Prostate gland (tissue), 2 donors: ENCODE measurements at regions not wholly inside any gene's neighbourhood (a gene's known extent, or its start where the extent isn't known, plus 50 kb on each side); places are given as distances from the start of the nearest gene placed in this dataset.

ENCODE experiments used
- DNase-seq: peaks from one replicate; pipeline ENCODE4 v3.0.0-alpha.2; 2019; ENCODE audit warnings: low spot score
- H3K27ac ChIP-seq, 2 donors: fragments of 200-600 bp; sonication (generic); 2 replicates each; pipeline ENCODE4 v1.5.1; 2017 to 2019
- H3K27me3 ChIP-seq: fragments of 200-600 bp; sonication (generic); replicated peaks from 2 replicates; pipeline ENCODE4 v1.5.1; 2019; ENCODE audit not compliant: insufficient read depth
- H3K36me3 ChIP-seq, 2 donors: fragments of 200-600 bp; sonication (generic); 1 replicate in 1 of 2; 2 replicates in 1 of 2; pipeline versions ENCODE4 v1.5.1 to v1.8.1; 2017 to 2019
- H3K4me1 ChIP-seq: fragments of 200-600 bp; sonication (generic); replicated peaks from 2 replicates; pipeline ENCODE4 v1.5.1; 2019
- H3K4me3 ChIP-seq, 2 donors: fragments of 200-600 bp; sonication (generic); 2 replicates each; pipeline ENCODE4 v1.5.1; 2017 to 2019
- H3K9me3 ChIP-seq: fragments of 200-600 bp; sonication (generic); 2 replicates; pipeline ENCODE4 v1.5.1; 2017
- CTCF ChIP-seq, 4 experiments: fragments of 200-600 bp in 2 of 4; fragments of 450-650 bp in 2 of 4; sonication (generic) in 2 of 4; IDR thresholded peaks; 1 replicate in 3 of 4; 2 replicates in 1 of 4; pipeline ENCODE4 v1.5.1; 2016 to 2019; ENCODE audit warnings: antibody characterized with exemption in 4 of 4, mild to moderate bottlenecking in 2 of 4, moderate library complexity in 2 of 4
- POLR2A ChIP-seq: fragments of 450-650 bp; IDR thresholded peaks from one replicate; pipeline ENCODE4 v1.6.1; 2016; ENCODE audit warnings: antibody characterized with exemption, mild to moderate bottlenecking
- POLR2AphosphoS5 ChIP-seq: sonication (generic); formaldehyde crosslinking; IDR thresholded peaks from one replicate; pipeline ENCODE4 v1.6.1; 2017; ENCODE audit warnings: antibody characterized with exemption
- WGBS: methylation state at CpG from one replicate; pipeline ENCODE4 v1.1.5; 2018; 5-methylcytosine and 5-hydroxymethylcytosine counted together
- intact Hi-C: fragments of 100-400 bp; cut with DNase I; formaldehyde crosslinking; loops from one replicate; pipeline ENCODE4 v1.14.2; 2022

- no peaks in the 10 kb centered on the region for H3K9me3 ChIP-seq
- H3K4me3 ChIP-seq: no peak overlapping the region
- H3K27me3 ChIP-seq: no peaks in the 10 kb centered on the region
- no peaks in the 10 kb centered on the region for H3K4me1 ChIP-seq
- no peak for DNase-seq
- intact Hi-C loops: no loop called here
- H3K36me3 ChIP-seq: no peaks in the 10 kb centered on the region
- no peak overlapping the region for H3K27ac ChIP-seq
- no peak for TF ChIP-seq CTCF (IDR thresholded peaks at IDR 0.05)
- TF ChIP-seq POLR2A: no peak
- no peak for TF ChIP-seq POLR2AphosphoS5
- 64% methylated on average over 3 of the region's 3 CpGs for WGBS
Measured at GRCh38 chr12:90122681-90123080, 414.0 kb upstream of the ATP2B1 start.

GRCh38 chr12:90120627-90121026, 412.0 kb upstream of the ATP2B1 start:
- TF ChIP-seq POLR2AphosphoS5 (no peak), CTCF (IDR thresholded peaks at IDR 0.05) (no peak), POLR2A (no peak)
- Histone ChIP-seq H3K4me1 (no peaks in the 10 kb centered on the region), H3K27me3 (no peaks in the 10 kb centered on the region), H3K4me3 (no peak overlapping the region), H3K9me3 (no peaks in the 10 kb centered on the region), H3K27ac (no peak overlapping the region), H3K36me3 (no peaks in the 10 kb centered on the region)
- intact Hi-C loops: no loop called here
- no peak for DNase-seq

DNA sequence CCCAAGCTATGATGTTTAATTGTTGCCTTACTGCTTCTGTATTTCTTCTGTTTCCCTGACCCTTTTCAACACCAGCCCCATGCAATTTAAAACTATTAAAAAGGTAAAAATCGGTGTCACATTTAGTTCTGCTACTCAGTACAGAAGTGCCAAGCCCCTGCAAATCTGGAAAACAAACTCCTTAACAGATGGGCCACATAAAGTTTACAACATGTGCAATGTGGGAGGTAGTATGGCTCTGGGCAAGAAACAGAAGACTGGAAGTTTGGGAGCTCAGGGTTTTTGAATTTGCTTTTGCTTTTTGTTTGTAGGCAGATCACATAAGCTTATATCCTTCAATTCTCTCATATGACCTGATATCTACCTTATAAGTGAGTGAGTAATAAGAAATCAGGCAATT, 404.0 kb upstream of the ATP2B1 start:
- no peaks in the 10 kb centered on the region for H3K9me3 ChIP-seq
- TF ChIP-seq POLR2AphosphoS5 (no peak), POLR2A (no peak), CTCF (IDR thresholded peaks at IDR 0.05) (no peak)
- WGBS: 43% methylated on average over 1 of the region's 1 CpG
- H3K4me3 ChIP-seq: no peak overlapping the region
- H3K27me3 ChIP-seq: no peaks in the 10 kb centered on the region
- no peak for DNase-seq
- no peaks in the 10 kb centered on the region for H3K36me3 ChIP-seq
- H3K27ac ChIP-seq: no peak overlapping the region
- H3K4me1 ChIP-seq: no peaks in the 10 kb centered on the region
- intact Hi-C loops: no loop called here

- TF ChIP-seq CTCF (IDR thresholded peaks at IDR 0.05) (no peak), POLR2A (no peak), POLR2AphosphoS5 (no peak)
- Histone ChIP-seq H3K9me3 (no peaks in the 10 kb centered on the region), H3K27me3 (no peaks in the 10 kb centered on the region), H3K36me3 (no peaks in the 10 kb centered on the region), H3K4me1 (no peaks in the 10 kb centered on the region), H3K27ac (no peak overlapping the region), H3K4me3 (no peak overlapping the region)
- 38% methylated on average over 10 of the region's 10 CpGs for WGBS
- DNase-seq: no peak
- intact Hi-C loops: no loop called here
Measured at GRCh38 chr12:90111791-90112580, 403.3 kb upstream of the ATP2B1 start.

DNA sequence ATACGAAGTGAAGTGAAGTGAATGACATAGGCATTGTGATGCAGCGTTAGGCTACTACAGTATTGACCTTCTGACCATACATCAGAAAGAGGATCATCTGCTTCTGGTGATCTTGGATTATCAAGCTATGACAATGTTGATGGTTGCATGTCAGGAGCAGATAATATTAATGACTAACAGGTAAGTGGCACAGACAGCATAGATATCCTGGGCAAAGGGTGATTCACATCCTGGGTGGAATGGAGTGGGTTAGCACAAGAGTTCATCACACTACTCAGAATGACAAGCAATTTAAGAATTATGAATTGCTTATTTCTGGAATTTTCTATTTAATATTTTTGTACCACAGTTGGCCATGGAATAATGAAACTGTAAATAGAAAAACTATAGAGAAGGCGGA, 397.9 kb upstream of the ATP2B1 start:
- Histone ChIP-seq H3K27ac (no peak overlapping the region), H3K4me1 (no peaks in the 10 kb centered on the region), H3K36me3 (no peaks in the 10 kb centered on the region), H3K4me3 (no peak overlapping the region), H3K27me3 (no peaks in the 10 kb centered on the region), H3K9me3 (no peaks in the 10 kb centered on the region)
- WGBS: 98% methylated on average over 3 of the region's 3 CpGs
- DNase-seq: no peak
- TF ChIP-seq POLR2AphosphoS5 (no peak), POLR2A (no peak), CTCF (IDR thresholded peaks at IDR 0.05) (no peak)
- intact Hi-C loops: loop anchor here (10.0 kb wide), 1 partner anchor 562 kb away; no protein-coding TSS in a partner anchor
